ENCODE measurements at regions not wholly inside any gene's neighbourhood (a gene's known extent, or its start where the extent isn't known, plus 50 kb on each side); places are given as distances from the start of the nearest gene placed in this dataset.

GRCh38 chr6:66961191-66961590 is 1254.2 kb upstream of the EYS start:
- Histone ChIP-seq H3K27me3 (replicated peaks in 1 of 4; ENCODE audit: control insufficient read depth in 3 of 4, extremely low read depth in 1 of 4, insufficient read depth in 3 of 4, low read length in 3 of 4) (no peaks in the 10 kb centered on the region), H2BK12ac (ENCODE audit: low read depth, low read length) (no peak overlapping the region), H2BK5ac (ENCODE audit: low read depth, low read length) (no peak overlapping the region), H3K4me2 (ENCODE audit: insufficient read depth in 1 of 2, low read depth in 2 of 2, low read length in 2 of 2) (no peak overlapping the region), H3K4ac (replicated peaks; ENCODE audit: insufficient read length, low read depth, low read length) (no peak overlapping the region), H2AK5ac (ENCODE audit: low read depth, low read length) (no peak overlapping the region), H3K4me3 (ENCODE audit: extremely low read depth in 1 of 4, insufficient read depth in 2 of 4, low read depth in 3 of 4, low read length in 4 of 4) (no peak overlapping the region), H2BK20ac (ENCODE audit: low read length) (no peak overlapping the region), H3K18ac (ENCODE audit: extremely low read depth, low read length) (no peak overlapping the region), H2AFZ (ENCODE audit: low read length) (no peak overlapping the region), H3K23ac (ENCODE audit: insufficient read length) (no peak overlapping the region), H3K79me1 (ENCODE audit: low read depth, low read length) (no peaks in the 10 kb centered on the region), H3K56ac (replicated peaks; ENCODE audit: insufficient read length, low read depth, low read length) (no peak overlapping the region), H3K4me1 (replicated peaks in 1 of 4; ENCODE audit: control insufficient read depth in 3 of 4, insufficient read depth in 4 of 4, low read length in 3 of 4) (no peaks in the 10 kb centered on the region), H2BK15ac (ENCODE audit: low read length) (no peak overlapping the region), H3K36me3 (ENCODE audit: control insufficient read depth in 2 of 4, insufficient read depth in 4 of 4, low read length in 3 of 4) (no peaks in the 10 kb centered on the region), H4K5ac (ENCODE audit: insufficient read length, low read depth, low read length) (no peak overlapping the region), H3K9ac (replicated peaks in 1 of 4; ENCODE audit: extremely low read depth in 1 of 4, low read depth in 3 of 4, low read length in 3 of 4) (no peak overlapping the region), H3K27ac (ENCODE audit: low read depth, low read length) (no peak overlapping the region), H3K23me2 (ENCODE audit: low read depth, low read length) (no peaks in the 10 kb centered on the region), H3K14ac (ENCODE audit: insufficient read length) (no peak overlapping the region), H3K79me2 (ENCODE audit: control insufficient read depth in 1 of 2, insufficient read depth in 2 of 2, low read length in 2 of 2) (no peaks in the 10 kb centered on the region), H2BK120ac (replicated peaks; ENCODE audit: low read depth, low read length) (no peak overlapping the region), H4K20me1 (replicated peaks in 1 of 2; ENCODE audit: control insufficient read depth in 1 of 2, insufficient read depth in 2 of 2, low read length in 2 of 2) (no peaks in the 10 kb centered on the region), H3K9me3 (ENCODE audit: insufficient read depth in 2 of 2, low read depth in 1 of 2, low read length in 1 of 2) (no peaks in the 10 kb centered on the region), H4K8ac (ENCODE audit: extremely low read depth, insufficient read depth, low read length) (no peak overlapping the region), H4K91ac (replicated peaks; ENCODE audit: insufficient read length, low read length) (no peak overlapping the region)
- DNase-seq (ENCODE audit: low read depth in 1 of 2, low spot score in 2 of 2) (no peak), FAIRE-seq (no peak)
- ChIA-PET CTCF (ENCODE audit: partially characterized antibody) (no interaction called here), POLR2A (ENCODE audit: partially characterized antibody) (no interaction called here)
- TF ChIP-seq USF2 (IDR thresholded peaks at IDR 0.05; ENCODE audit: low read length), result no peak
- no peak for TF ChIP-seq HDAC6 (IDR thresholded peaks at IDR 0.05; ENCODE audit: low read depth, low read length)
- no peak for TF ChIP-seq SIX5 (IDR thresholded peaks at IDR 0.05; ENCODE audit: low read depth, low read length)
- TF ChIP-seq KDM5A (IDR thresholded peaks at IDR 0.05; ENCODE audit: low read length), result no peak
- no peak for TF ChIP-seq TCF12 (IDR thresholded peaks at IDR 0.05; ENCODE audit: low read depth, low read length)
- no peak for TF ChIP-seq EGR1 (IDR thresholded peaks at IDR 0.05; ENCODE audit: borderline replicate concordance, low read depth, low read length)
- TF ChIP-seq CREB1 (IDR thresholded peaks at IDR 0.05), result no peak
- TF ChIP-seq TEAD4 (IDR thresholded peaks at IDR 0.05; ENCODE audit: low read depth, low read length), result no peak
- TF ChIP-seq HDAC2 (IDR thresholded peaks at IDR 0.05; ENCODE audit: borderline replicate concordance in 1 of 2, low read depth in 2 of 2, low read length in 2 of 2), result no peak

All from H1 (cell line).